ENCODE measurements at regions not wholly inside any gene's neighbourhood (a gene's known extent, or its start where the extent isn't known, plus 50 kb on each side); places are given as distances from the start of the nearest gene placed in this dataset.
"Not testable (repeated sequence)": the region's sequence is repeated elsewhere in the genome, so short reads cannot be mapped to it uniquely, and the experiment has no call there.

DNA sequence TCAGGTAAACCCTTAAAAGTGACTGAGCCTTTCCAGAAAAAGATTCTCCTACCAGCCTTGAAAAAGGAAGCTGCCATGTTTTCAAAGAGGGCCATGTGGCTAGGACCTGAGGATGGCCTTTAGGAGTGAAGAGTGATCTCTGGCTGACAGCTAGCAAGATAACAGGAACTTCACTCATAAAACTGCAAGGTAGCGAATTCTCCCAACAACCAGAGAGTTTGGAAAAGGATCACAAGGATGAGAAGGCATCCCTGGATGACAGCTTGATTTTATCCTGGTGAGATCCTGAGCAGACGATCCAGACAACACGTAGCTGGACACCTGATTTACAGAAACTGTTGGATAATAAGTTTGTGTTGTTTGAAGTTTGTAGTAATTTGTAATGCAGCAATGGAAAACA, 115.6 kb upstream of the FBXO33 start:
- no peak for ATAC-seq (replicated peaks in 1 of 2)
- no peak for DNase-seq
- Mint-ChIP-seq H3K27me3 (ENCODE audit: low read depth) (no peaks in the 10 kb centered on the region), H3K9me3 (peaks cover 4 to 15% of the 10 kb centered on the region in 2 donors), H3K36me3 (ENCODE audit: insufficient read depth in 2 of 2) (peaks cover 0 to 1% of the 10 kb centered on the region in 2 donors), H3K4me3 (no peak overlapping the region), H3K27ac (no peak overlapping the region), H3K4me1 (ENCODE audit: low read depth) (no peaks in the 10 kb centered on the region)

DNA sequence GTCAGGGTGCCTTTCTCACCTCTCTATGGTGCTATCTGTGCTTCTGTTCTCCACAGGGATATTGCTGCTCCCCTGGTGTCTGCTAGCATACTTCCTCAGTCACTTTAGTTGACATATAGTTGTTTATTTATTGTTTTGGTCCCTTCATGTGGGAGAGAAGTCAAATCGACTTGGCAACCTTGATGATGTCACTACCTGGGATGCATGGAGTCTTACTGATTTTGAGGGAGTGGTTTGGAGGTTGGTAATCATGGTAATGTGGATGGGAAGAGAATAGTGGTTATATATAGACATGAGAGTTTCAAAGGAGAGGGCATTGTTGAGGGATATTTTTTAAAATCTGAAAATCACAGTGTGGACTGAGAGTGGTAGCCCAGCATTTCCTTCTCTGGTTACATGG, 73.6 kb upstream of the FBXO33 start:
- Mint-ChIP-seq H3K27ac (no peak overlapping the region), H3K9me3 (peaks cover 10 to 13% of the 10 kb centered on the region in 2 donors), H3K4me1 (ENCODE audit: low read depth) (no peaks in the 10 kb centered on the region), H3K27me3 (ENCODE audit: low read depth) (no peaks in the 10 kb centered on the region), H3K4me3 (no peak overlapping the region), H3K36me3 (ENCODE audit: insufficient read depth in 2 of 2) (peaks cover 1 to 4% of the 10 kb centered on the region in 2 donors)
- ATAC-seq (replicated peaks in 1 of 2), result no peak
- DNase-seq, result no peak

GRCh38 chr14:39500253-39500652, 68.0 kb upstream of the FBXO33 start:
- Mint-ChIP-seq H3K9me3 (peaks cover 8 to 9% of the 10 kb centered on the region in 2 donors), H3K4me3 (no peak overlapping the region), H3K27me3 (ENCODE audit: low read depth) (no peaks in the 10 kb centered on the region), H3K4me1 (ENCODE audit: low read depth) (no peaks in the 10 kb centered on the region), H3K36me3 (ENCODE audit: insufficient read depth in 2 of 2) (peaks cover 3 to 5% of the 10 kb centered on the region in 2 donors), H3K27ac (no peak overlapping the region)
- DNase-seq, result no peak
- no peak for ATAC-seq (replicated peaks in 1 of 2)

- no peak for DNase-seq
Observed at GRCh38 chr14:39499514-39499913, 67.3 kb upstream of the FBXO33 start.

DNA sequence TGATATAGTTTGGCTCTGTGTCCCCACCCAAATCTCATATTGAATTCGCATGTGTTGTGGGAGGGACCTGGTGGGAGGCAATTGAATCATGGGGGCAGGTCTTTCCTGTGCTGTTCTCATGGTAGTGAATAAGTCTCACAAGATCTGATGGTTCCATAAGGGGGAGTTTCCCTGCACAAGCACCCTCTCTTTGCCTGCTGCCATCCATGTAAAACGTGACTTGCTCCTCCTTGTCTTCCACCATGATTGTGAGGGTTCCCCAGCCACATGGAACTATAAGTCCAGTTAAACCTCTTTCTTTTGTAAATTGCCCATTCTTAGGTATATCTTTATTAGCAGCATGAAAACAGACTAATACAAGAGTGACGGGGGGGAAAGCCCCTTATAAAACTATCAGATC, 65.4 kb upstream of the FBXO33 start:
- H3K9me3 Mint-ChIP-seq; DNase-seq; H3K4me1 Mint-ChIP-seq (ENCODE audit: low read depth); H3K27ac Mint-ChIP-seq; ATAC-seq (replicated peaks in 1 of 2); H3K4me3 Mint-ChIP-seq; H3K27me3 Mint-ChIP-seq (ENCODE audit: low read depth); H3K36me3 Mint-ChIP-seq (ENCODE audit: insufficient read depth in 2 of 2): not testable (repeated sequence)

More at GRCh38 chr14:39499514-39499913, 67.3 kb upstream of the FBXO33 start:
- no peak for ATAC-seq (replicated peaks in 1 of 2)
- Mint-ChIP-seq H3K9me3 (peaks cover 9% of the 10 kb centered on the region in 2 donors), H3K4me3 (no peak overlapping the region), H3K27me3 (ENCODE audit: low read depth) (no peaks in the 10 kb centered on the region), H3K4me1 (ENCODE audit: low read depth) (no peaks in the 10 kb centered on the region), H3K27ac (no peak overlapping the region), H3K36me3 (ENCODE audit: insufficient read depth in 2 of 2) (peaks cover 4 to 7% of the 10 kb centered on the region in 2 donors)

DNA sequence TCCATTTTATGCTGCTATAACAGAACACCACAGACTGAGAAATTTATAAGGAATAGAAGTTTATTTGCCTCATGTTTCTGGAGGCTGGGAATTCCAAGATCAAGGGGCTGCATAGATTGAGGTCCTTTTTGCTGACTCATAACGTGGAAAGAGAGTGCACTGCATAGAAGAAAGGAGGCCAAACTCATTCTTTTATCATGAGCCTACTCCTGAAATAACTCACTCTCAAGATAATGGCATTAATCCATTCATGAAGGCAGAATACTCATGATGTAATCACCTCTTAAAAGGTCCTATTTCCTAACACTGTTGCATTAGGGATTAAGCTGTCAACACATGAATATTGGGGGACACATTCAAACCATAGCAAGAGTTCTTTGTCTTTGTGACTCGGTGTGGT, 60.0 kb upstream of the FBXO33 start:
- no peak for DNase-seq
- H3K27ac Mint-ChIP-seq, result no peak overlapping the region
- peaks cover 7 to 9% of the 10 kb centered on the region in 2 donors for H3K9me3 Mint-ChIP-seq
- H3K4me3 Mint-ChIP-seq, result no peak overlapping the region
- H3K36me3 Mint-ChIP-seq (ENCODE audit: insufficient read depth in 2 of 2), result peaks cover 4 to 7% of the 10 kb centered on the region in 2 donors
- no peaks in the 10 kb centered on the region for H3K27me3 Mint-ChIP-seq (ENCODE audit: low read depth)
- no peaks in the 10 kb centered on the region for H3K4me1 Mint-ChIP-seq (ENCODE audit: low read depth)
- no peak for ATAC-seq (replicated peaks in 1 of 2)

DNA sequence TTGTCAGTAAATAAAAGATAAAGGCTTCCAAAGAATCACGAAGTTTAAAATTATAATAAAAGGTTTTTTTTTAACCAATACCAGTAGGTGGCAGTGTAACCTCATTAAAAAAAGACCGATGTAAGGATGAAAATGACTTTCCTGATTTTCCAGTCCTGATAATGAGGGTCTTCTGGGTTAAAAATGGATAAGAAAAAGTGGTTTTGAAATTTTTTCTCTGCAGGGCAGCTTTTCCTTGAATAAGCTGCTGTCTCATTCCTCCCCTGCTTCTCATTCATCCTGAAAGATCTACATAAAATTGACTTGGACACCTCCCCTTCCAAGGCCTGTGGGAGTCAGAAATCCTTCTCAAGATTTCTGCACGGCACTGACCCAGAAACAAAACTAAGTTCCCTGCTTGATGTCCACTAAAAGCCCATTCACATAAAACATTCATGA, 58.9 kb upstream of the FBXO33 start:
- no peak for ATAC-seq (replicated peaks in 1 of 2)
- Mint-ChIP-seq H3K27me3 (ENCODE audit: low read depth) (no peaks in the 10 kb centered on the region), H3K27ac (no peak overlapping the region), H3K4me1 (ENCODE audit: low read depth) (no peaks in the 10 kb centered on the region), H3K36me3 (ENCODE audit: insufficient read depth in 2 of 2) (peaks cover 4 to 6% of the 10 kb centered on the region in 2 donors), H3K4me3 (no peak overlapping the region), H3K9me3 (peaks cover 6 to 7% of the 10 kb centered on the region in 2 donors)
- DNase-seq, result no peak

DNA sequence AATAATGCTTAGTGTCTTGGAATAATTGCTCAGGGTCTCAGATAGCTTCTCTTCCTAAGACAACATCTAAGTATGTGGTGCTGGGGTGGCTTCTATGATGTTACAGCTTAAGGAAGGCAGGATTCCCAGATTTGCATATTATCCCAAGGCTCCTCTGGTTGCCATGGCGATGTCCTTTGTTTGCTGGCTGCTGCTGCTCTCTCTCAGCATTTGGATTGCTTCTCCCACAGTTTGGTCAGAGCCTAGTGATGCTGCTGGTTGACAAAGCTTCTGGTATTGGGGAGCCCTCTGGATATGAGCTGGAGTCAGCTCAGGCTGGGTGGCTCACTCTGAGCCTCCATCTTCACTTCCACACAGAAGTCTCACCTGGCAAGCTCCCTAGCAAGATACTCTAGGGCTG, 56.4 kb upstream of the FBXO33 start:
- H3K4me3 Mint-ChIP-seq, result no peak overlapping the region
- no peak for ATAC-seq (replicated peaks in 1 of 2)
- H3K36me3 Mint-ChIP-seq (ENCODE audit: insufficient read depth in 2 of 2), result no peaks in the 10 kb centered on the region
- DNase-seq, result no peak
- H3K9me3 Mint-ChIP-seq, result no peaks in the 10 kb centered on the region
- no peaks in the 10 kb centered on the region for H3K4me1 Mint-ChIP-seq (ENCODE audit: low read depth)
- no peaks in the 10 kb centered on the region for H3K27me3 Mint-ChIP-seq (ENCODE audit: low read depth)
- H3K27ac Mint-ChIP-seq, result no peak overlapping the region

GRCh38 chr14:39483682-39484081, 51.4 kb upstream of the FBXO33 start:
- ATAC-seq (replicated peaks in 1 of 2) (no peak), DNase-seq (no peak)
- H3K4me3 Mint-ChIP-seq, result no peak overlapping the region
- H3K27me3 Mint-ChIP-seq (ENCODE audit: low read depth), result no peaks in the 10 kb centered on the region
- H3K36me3 Mint-ChIP-seq (ENCODE audit: insufficient read depth in 2 of 2), result no peaks in the 10 kb centered on the region
- no peak overlapping the region for H3K27ac Mint-ChIP-seq
- H3K9me3 Mint-ChIP-seq, result no peaks in the 10 kb centered on the region
- H3K4me1 Mint-ChIP-seq (ENCODE audit: low read depth), result no peaks in the 10 kb centered on the region
